ENCODE measurements at regions not wholly inside any gene's neighbourhood (a gene's known extent, or its start where the extent isn't known, plus 50 kb on each side); places are given as distances from the start of the nearest gene placed in this dataset.

DNA sequence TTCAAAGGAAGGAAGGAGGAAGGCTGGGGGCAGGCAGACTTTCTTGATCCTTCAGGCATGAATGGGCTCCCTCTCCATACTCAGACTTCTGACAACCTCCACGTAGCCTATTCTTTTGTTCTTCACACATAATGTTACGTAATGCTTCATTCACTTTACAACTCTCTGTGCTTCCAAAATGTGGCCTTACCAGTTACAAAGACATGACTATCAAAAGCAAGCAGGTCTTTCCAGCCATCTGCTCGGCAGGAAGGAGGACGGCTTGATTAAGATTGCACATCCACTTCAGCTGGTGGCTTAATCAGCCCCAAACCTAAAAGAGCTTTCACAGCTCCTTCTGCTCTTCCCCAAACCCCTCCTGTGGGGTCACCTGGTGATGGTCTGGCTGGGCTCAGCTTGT is 263.2 kb downstream of the XXYLT1 start:
- TF ChIP-seq, protein P1, sequence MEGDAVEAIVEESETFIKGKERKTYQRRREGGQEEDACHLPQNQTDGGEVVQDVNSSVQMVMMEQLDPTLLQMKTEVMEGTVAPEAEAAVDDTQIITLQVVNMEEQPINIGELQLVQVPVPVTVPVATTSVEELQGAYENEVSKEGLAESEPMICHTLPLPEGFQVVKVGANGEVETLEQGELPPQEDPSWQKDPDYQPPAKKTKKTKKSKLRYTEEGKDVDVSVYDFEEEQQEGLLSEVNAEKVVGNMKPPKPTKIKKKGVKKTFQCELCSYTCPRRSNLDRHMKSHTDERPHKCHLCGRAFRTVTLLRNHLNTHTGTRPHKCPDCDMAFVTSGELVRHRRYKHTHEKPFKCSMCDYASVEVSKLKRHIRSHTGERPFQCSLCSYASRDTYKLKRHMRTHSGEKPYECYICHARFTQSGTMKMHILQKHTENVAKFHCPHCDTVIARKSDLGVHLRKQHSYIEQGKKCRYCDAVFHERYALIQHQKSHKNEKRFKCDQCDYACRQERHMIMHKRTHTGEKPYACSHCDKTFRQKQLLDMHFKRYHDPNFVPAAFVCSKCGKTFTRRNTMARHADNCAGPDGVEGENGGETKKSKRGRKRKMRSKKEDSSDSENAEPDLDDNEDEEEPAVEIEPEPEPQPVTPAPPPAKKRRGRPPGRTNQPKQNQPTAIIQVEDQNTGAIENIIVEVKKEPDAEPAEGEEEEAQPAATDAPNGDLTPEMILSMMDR (IDR thresholded peaks at IDR 0.05), result no peak
- TF ChIP-seq EP300 (IDR thresholded peaks at IDR 0.05; ENCODE audit: low read depth), result no peak

Data from transverse colon (tissue), 3 donors.